ENCODE measurements at regions not wholly inside any gene's neighbourhood (a gene's known extent, or its start where the extent isn't known, plus 50 kb on each side); places are given as distances from the start of the nearest gene placed in this dataset.
"Not testable (repeated sequence)": the region's sequence is repeated elsewhere in the genome, so short reads cannot be mapped to it uniquely, and the experiment has no call there.

- peak; percentile 49 for DNase-seq (ENCODE audit: extremely low read depth, low read depth)
These were observed 315.6 kb downstream of the IRS1 start for GRCh38 chr2:226483745-226484619.

GRCh38 chr2:226483143-226483542 lies 316.5 kb downstream of the IRS1 start:
- DNase-seq (ENCODE audit: extremely low read depth, low read depth) = no peak

- peak; percentile 46 for DNase-seq (ENCODE audit: extremely low read depth, low read depth)
These were observed 321.4 kb downstream of the IRS1 start for GRCh38 chr2:226478109-226478809.

GRCh38 chr2:226477221-226478108 lies 322.2 kb downstream of the IRS1 start:
- DNase-seq (ENCODE audit: extremely low read depth, low read depth) = no peak

- no peak for DNase-seq (ENCODE audit: extremely low read depth, low read depth)
These were observed 324.0 kb downstream of the IRS1 start for GRCh38 chr2:226475650-226476049.

- no peak for DNase-seq (ENCODE audit: extremely low read depth, low read depth)
These were observed 325.5 kb downstream of the IRS1 start for GRCh38 chr2:226474131-226474530.

GRCh38 chr2:226471987-226472470 lies 327.6 kb downstream of the IRS1 start:
- DNase-seq (ENCODE audit: extremely low read depth, low read depth) = no peak

GRCh38 chr2:226467633-226468032 lies 332.0 kb downstream of the IRS1 start:
- DNase-seq (ENCODE audit: extremely low read depth, low read depth) = no peak

- DNase-seq (ENCODE audit: extremely low read depth, low read depth) = no peak
These were observed 332.4 kb downstream of the IRS1 start for GRCh38 chr2:226467221-226467620.

GRCh38 chr2:226466589-226466988 lies 333.0 kb downstream of the IRS1 start:
- no peak for DNase-seq (ENCODE audit: extremely low read depth, low read depth)

GRCh38 chr2:226466124-226466523 lies 333.5 kb downstream of the IRS1 start:
- no peak for DNase-seq (ENCODE audit: extremely low read depth, low read depth)

GRCh38 chr2:226464380-226464779 lies 335.2 kb downstream of the IRS1 start:
- DNase-seq (ENCODE audit: extremely low read depth, low read depth) = no peak

- DNase-seq (ENCODE audit: extremely low read depth, low read depth) = no peak
These were observed 336.5 kb downstream of the IRS1 start for GRCh38 chr2:226463154-226463553.

GRCh38 chr2:226461981-226462380 lies 337.6 kb downstream of the IRS1 start:
- DNase-seq (ENCODE audit: extremely low read depth, low read depth) = no peak

GRCh38 chr2:226456144-226456543 lies 343.5 kb downstream of the IRS1 start:
- DNase-seq (ENCODE audit: extremely low read depth, low read depth) = not testable (repeated sequence)

- DNase-seq (ENCODE audit: extremely low read depth, low read depth) = no peak
These were observed 346.9 kb downstream of the IRS1 start for GRCh38 chr2:226452768-226453167.

- peak; percentile 65 for DNase-seq (ENCODE audit: extremely low read depth, low read depth)
These were observed 348.1 kb downstream of the IRS1 start for GRCh38 chr2:226451486-226451885.

GRCh38 chr2:226450141-226450540 lies 349.5 kb downstream of the IRS1 start:
- no peak for DNase-seq (ENCODE audit: extremely low read depth, low read depth)

GRCh38 chr2:226447338-226448300 lies 352.0 kb downstream of the IRS1 start:
- DNase-seq (ENCODE audit: extremely low read depth, low read depth) = no peak
